IPS DF 6.9 (cell line): ENCODE measurements at regions not wholly inside any gene's neighbourhood (a gene's known extent, or its start where the extent isn't known, plus 50 kb on each side); places are given as distances from the start of the nearest gene placed in this dataset.
A peak's percentile ranks its signal among the peaks of the same experiment; 100 is the strongest.
"Not testable (repeated sequence)": the region's sequence is repeated elsewhere in the genome, so short reads cannot be mapped to it uniquely, and the experiment has no call there.

Source experiments
- DNase-seq: peaks from one replicate; pipeline ENCODE4 v3.0.0-alpha.2; 2013; ENCODE audit warnings: low read depth, low spot score
- H3K27ac ChIP-seq: one replicate; pipeline ENCODE4 v1.5.1; 2013; ENCODE audit warnings: low read length, control low read depth
- H3K27me3 ChIP-seq: 2 replicates; pipeline ENCODE4 v1.6.1; 2013; ENCODE audit warnings: mild to moderate bottlenecking, low read length; ENCODE audit not compliant: control insufficient read depth, insufficient read depth
- H3K36me3 ChIP-seq: 2 replicates; pipeline ENCODE4 v1.6.1; 2013; ENCODE audit warnings: low read length; ENCODE audit not compliant: control insufficient read depth, insufficient read depth
- H3K4me1 ChIP-seq: 2 replicates; pipeline ENCODE4 v1.6.1; 2013; ENCODE audit warnings: low read length; ENCODE audit not compliant: control insufficient read depth, insufficient read depth
- H3K4me3 ChIP-seq: 2 replicates; pipeline ENCODE4 v1.5.1; 2013; ENCODE audit warnings: mild to moderate bottlenecking, low read length
- H3K9me3 ChIP-seq: 2 replicates; pipeline ENCODE4 v1.6.1; 2013; ENCODE audit warnings: low read length, inconsistent platforms; ENCODE audit not compliant: control insufficient read depth, insufficient read depth
- WGBS: extraction: QIAGEN DNeasy Blood & Tissue Kit; methylation state at CpG from one replicate; pipeline ENCODE4 v1.1.7; 2013; ENCODE audit warnings: mixed read lengths, missing lambda C conversion rate; ENCODE audit not compliant: insufficient read length, insufficient coverage; 5-methylcytosine and 5-hydroxymethylcytosine counted together

- H3K27me3 ChIP-seq: no peaks in the 10 kb centered on the region
- H3K9me3 ChIP-seq: no peaks in the 10 kb centered on the region
- WGBS: no CpG with 5 or more reads among the region's 2 CpGs
- no peaks in the 10 kb centered on the region for H3K4me1 ChIP-seq
- H3K27ac ChIP-seq: no peak overlapping the region
- H3K4me3 ChIP-seq: no peak overlapping the region
- H3K36me3 ChIP-seq: no peaks in the 10 kb centered on the region
- DNase-seq: no peak
These were observed 195.7 kb upstream of the KCNMB2 start for GRCh38 chr3:178340506-178340905.

GRCh38 chr3:178341636-178342035 is 194.6 kb upstream of the KCNMB2 start:
- DNase-seq: no peak
- Histone ChIP-seq H3K4me3 (no peak overlapping the region), H3K9me3 (no peaks in the 10 kb centered on the region), H3K4me1 (no peaks in the 10 kb centered on the region), H3K27ac (no peak overlapping the region), H3K36me3 (no peaks in the 10 kb centered on the region), H3K27me3 (no peaks in the 10 kb centered on the region)
- no CpG with 5 or more reads among the region's 7 CpGs for WGBS

- H3K36me3 ChIP-seq: no peaks in the 10 kb centered on the region
- H3K4me1 ChIP-seq: no peaks in the 10 kb centered on the region
- no peak for DNase-seq
- H3K9me3 ChIP-seq: no peaks in the 10 kb centered on the region
- H3K27me3 ChIP-seq: no peaks in the 10 kb centered on the region
- no peak overlapping the region for H3K27ac ChIP-seq
- no CpG with 5 or more reads among the region's 2 CpGs for WGBS
- H3K4me3 ChIP-seq: no peak overlapping the region
These were observed 194.1 kb upstream of the KCNMB2 start for GRCh38 chr3:178342111-178342510.

GRCh38 chr3:178343433-178344038 is 192.7 kb upstream of the KCNMB2 start:
- no peak for DNase-seq
- H3K27me3 ChIP-seq: no peaks in the 10 kb centered on the region
- H3K27ac ChIP-seq: no peak overlapping the region
- no peaks in the 10 kb centered on the region for H3K9me3 ChIP-seq
- H3K4me1 ChIP-seq: no peaks in the 10 kb centered on the region
- H3K4me3 ChIP-seq: no peak overlapping the region
- WGBS: no CpG with 5 or more reads among the region's 5 CpGs
- no peaks in the 10 kb centered on the region for H3K36me3 ChIP-seq

GRCh38 chr3:178345944-178346343 is 190.3 kb upstream of the KCNMB2 start:
- DNase-seq: no peak
- no CpG with 5 or more reads among the region's 4 CpGs for WGBS
- Histone ChIP-seq H3K4me3 (no peak overlapping the region), H3K27ac (no peak overlapping the region), H3K4me1 (no peaks in the 10 kb centered on the region), H3K36me3 (no peaks in the 10 kb centered on the region), H3K9me3 (no peaks in the 10 kb centered on the region), H3K27me3 (no peaks in the 10 kb centered on the region)

GRCh38 chr3:178348561-178349217 is 187.5 kb upstream of the KCNMB2 start:
- not testable (repeated sequence) for H3K4me3 ChIP-seq, H3K9me3 ChIP-seq, H3K27ac ChIP-seq, DNase-seq, H3K27me3 ChIP-seq, H3K36me3 ChIP-seq, H3K4me1 ChIP-seq
- WGBS: no CpG with 5 or more reads among the region's 11 CpGs

- H3K9me3 ChIP-seq, H3K27me3 ChIP-seq, H3K4me1 ChIP-seq, H3K36me3 ChIP-seq, DNase-seq, H3K27ac ChIP-seq, H3K4me3 ChIP-seq: not testable (repeated sequence)
- WGBS: no CpG with 5 or more reads among the region's 4 CpGs
These were observed 187.0 kb upstream of the KCNMB2 start for GRCh38 chr3:178349218-178349596.

GRCh38 chr3:178350763-178351162 is 185.5 kb upstream of the KCNMB2 start:
- no peaks in the 10 kb centered on the region for H3K9me3 ChIP-seq
- DNase-seq: no peak
- no peak overlapping the region for H3K4me3 ChIP-seq
- H3K4me1 ChIP-seq: no peaks in the 10 kb centered on the region
- no peaks in the 10 kb centered on the region for H3K36me3 ChIP-seq
- WGBS: no CpG with 5 or more reads among the region's 3 CpGs
- no peak overlapping the region for H3K27ac ChIP-seq
- no peaks in the 10 kb centered on the region for H3K27me3 ChIP-seq

- DNase-seq: peak; percentile 27
- Histone ChIP-seq H3K9me3 (no peaks in the 10 kb centered on the region), H3K27me3 (no peaks in the 10 kb centered on the region), H3K36me3 (no peaks in the 10 kb centered on the region), H3K4me1 (no peaks in the 10 kb centered on the region), H3K27ac (no peak overlapping the region), H3K4me3 (no peak overlapping the region)
- no CpG with 5 or more reads among the region's 3 CpGs for WGBS
These were observed 183.8 kb upstream of the KCNMB2 start for GRCh38 chr3:178352326-178353005.

GRCh38 chr3:178353006-178353694 is 183.1 kb upstream of the KCNMB2 start:
- no CpG with 5 or more reads among the region's 1 CpG for WGBS
- Histone ChIP-seq H3K9me3 (no peaks in the 10 kb centered on the region), H3K36me3 (no peaks in the 10 kb centered on the region), H3K4me1 (no peaks in the 10 kb centered on the region), H3K27ac (no peak overlapping the region), H3K27me3 (no peaks in the 10 kb centered on the region), H3K4me3 (no peak overlapping the region)
- no peak for DNase-seq
